ENCODE measurements at regions not wholly inside any gene's neighbourhood (a gene's known extent, or its start where the extent isn't known, plus 50 kb on each side); places are given as distances from the start of the nearest gene placed in this dataset.

- POLR2A ChIA-PET = no interaction called here
- Mint-ChIP-seq H3K27me3 (no peaks in the 10 kb centered on the region), H3K4me1 (ENCODE audit: low read depth) (no peaks in the 10 kb centered on the region), H3K4me3 (no peak overlapping the region), H3K9me3 (peaks cover 2% of the 10 kb centered on the region), H3K27ac (no peak overlapping the region), H3K36me3 (no peaks in the 10 kb centered on the region)
- DNase-seq = no peak
- intact Hi-C loops (cut with micrococcal nuclease) = no loop called here
- CTCF ChIA-PET = no interaction called here
Observed at GRCh38 chr17:71176331-71176730, 944.5 kb upstream of the SOX9 start.

GRCh38 chr17:71176928-71177443 lies 943.8 kb upstream of the SOX9 start:
- no peak overlapping the region for H3K4me3 Mint-ChIP-seq
- peaks cover 2% of the 10 kb centered on the region for H3K9me3 Mint-ChIP-seq
- H3K36me3 Mint-ChIP-seq = no peaks in the 10 kb centered on the region
- DNase-seq = no peak
- no peak overlapping the region for H3K27ac Mint-ChIP-seq
- H3K27me3 Mint-ChIP-seq = no peaks in the 10 kb centered on the region
- ChIA-PET POLR2A (no interaction called here), CTCF (no interaction called here)
- H3K4me1 Mint-ChIP-seq (ENCODE audit: low read depth) = no peaks in the 10 kb centered on the region
- intact Hi-C loops (cut with micrococcal nuclease) = no loop called here

- Mint-ChIP-seq H3K27me3 (no peaks in the 10 kb centered on the region), H3K4me1 (ENCODE audit: low read depth) (no peaks in the 10 kb centered on the region), H3K36me3 (no peaks in the 10 kb centered on the region), H3K27ac (no peak overlapping the region), H3K4me3 (no peak overlapping the region), H3K9me3 (peaks cover 3% of the 10 kb centered on the region)
- ChIA-PET POLR2A (no interaction called here), CTCF (no interaction called here)
- intact Hi-C loops (cut with micrococcal nuclease) = no loop called here
- DNase-seq = no peak
Observed at GRCh38 chr17:71180801-71181385, 939.9 kb upstream of the SOX9 start.

DNA sequence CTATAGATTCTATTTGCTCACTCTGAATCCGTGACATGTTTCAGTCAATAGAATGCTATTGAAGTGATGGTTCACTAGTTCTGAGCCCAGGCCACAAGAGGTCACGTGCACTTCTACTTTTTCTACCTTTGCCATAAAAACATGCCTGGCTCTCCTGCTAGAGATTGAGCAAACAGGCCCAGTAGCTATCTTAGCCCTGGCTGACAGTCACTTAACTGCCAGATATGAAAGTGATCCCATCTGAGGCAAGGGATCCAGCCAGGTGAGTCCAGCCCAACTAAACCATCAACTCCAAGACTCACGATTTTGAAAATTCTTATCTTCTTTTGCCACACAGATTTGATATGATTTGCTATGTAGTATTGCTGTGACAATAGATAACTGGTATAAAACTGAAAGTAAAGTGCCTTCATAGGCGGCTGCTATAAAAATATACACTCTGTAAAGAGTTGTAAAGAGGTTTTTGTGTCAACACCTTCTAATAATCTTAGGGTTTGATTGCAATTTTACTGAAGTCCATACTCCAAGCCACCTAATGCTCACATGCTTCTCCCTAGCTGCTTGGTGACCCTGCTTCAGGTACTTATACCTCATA lies 937.7 kb upstream of the SOX9 start:
- DNase-seq = no peak
- ChIA-PET CTCF (no interaction called here), POLR2A (no interaction called here)
- Mint-ChIP-seq H3K4me1 (ENCODE audit: low read depth) (no peaks in the 10 kb centered on the region), H3K4me3 (no peak overlapping the region), H3K27me3 (no peaks in the 10 kb centered on the region), H3K27ac (no peak overlapping the region), H3K9me3 (peaks cover 5% of the 10 kb centered on the region), H3K36me3 (no peaks in the 10 kb centered on the region)
- intact Hi-C loops (cut with micrococcal nuclease) = no loop called here

- no peak for DNase-seq
- peaks cover 9% of the 10 kb centered on the region for H3K9me3 Mint-ChIP-seq
- H3K36me3 Mint-ChIP-seq = no peaks in the 10 kb centered on the region
- ChIA-PET CTCF (no interaction called here), POLR2A (no interaction called here)
- no peaks in the 10 kb centered on the region for H3K4me1 Mint-ChIP-seq (ENCODE audit: low read depth)
- H3K4me3 Mint-ChIP-seq = no peak overlapping the region
- no peak overlapping the region for H3K27ac Mint-ChIP-seq
- no peaks in the 10 kb centered on the region for H3K27me3 Mint-ChIP-seq
- intact Hi-C loops (cut with micrococcal nuclease) = no loop called here
Observed at GRCh38 chr17:71184716-71185115, 936.1 kb upstream of the SOX9 start.

DNA sequence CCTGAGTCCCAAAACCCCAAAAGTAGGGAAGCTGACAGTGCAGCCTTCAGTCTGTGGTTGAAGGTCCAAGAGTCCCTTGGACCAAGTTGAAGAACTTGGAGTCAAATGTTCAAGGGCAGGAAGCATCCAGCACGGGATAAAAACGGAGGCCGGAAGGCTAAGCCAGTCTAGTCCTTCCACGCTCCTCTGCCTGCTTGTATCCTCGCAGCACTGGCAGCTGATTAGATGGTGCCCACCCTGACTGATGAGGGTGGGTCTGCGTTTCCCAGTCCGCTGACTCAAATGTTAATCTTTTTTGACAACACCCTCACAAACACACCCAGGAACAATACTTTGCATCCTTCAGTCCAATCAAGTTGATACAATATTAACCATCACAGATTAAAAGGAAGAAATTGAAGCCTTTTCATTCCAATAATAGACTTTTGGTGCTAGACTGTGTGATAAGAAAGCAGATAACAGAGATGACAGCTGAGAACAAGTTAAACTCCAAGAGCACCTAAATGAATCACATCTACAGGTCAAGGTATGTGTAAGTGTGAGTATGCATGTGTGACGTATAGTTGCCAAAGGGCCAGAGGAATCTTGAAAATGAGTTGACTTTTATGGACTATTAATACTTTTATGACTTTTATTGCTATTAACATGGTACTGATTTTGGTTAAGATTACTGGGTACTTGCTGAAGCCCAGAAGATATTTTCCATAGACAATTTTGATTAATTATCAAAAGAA lies 933.5 kb upstream of the SOX9 start:
- Mint-ChIP-seq H3K27ac (no peak overlapping the region), H3K4me3 (no peak overlapping the region), H3K9me3 (peaks cover 11% of the 10 kb centered on the region), H3K27me3 (no peaks in the 10 kb centered on the region), H3K36me3 (no peaks in the 10 kb centered on the region), H3K4me1 (ENCODE audit: low read depth) (no peaks in the 10 kb centered on the region)
- POLR2A ChIA-PET = no interaction called here
- DNase-seq = no peak
- intact Hi-C loops (cut with micrococcal nuclease) = no loop called here
- CTCF ChIA-PET = no interaction called here

GRCh38 chr17:71188811-71189492 lies 931.9 kb upstream of the SOX9 start:
- Mint-ChIP-seq H3K4me3 (no peak overlapping the region), H3K9me3 (peaks cover 11% of the 10 kb centered on the region), H3K27me3 (no peaks in the 10 kb centered on the region), H3K36me3 (no peaks in the 10 kb centered on the region), H3K27ac (no peak overlapping the region), H3K4me1 (ENCODE audit: low read depth) (no peaks in the 10 kb centered on the region)
- ChIA-PET POLR2A (no interaction called here), CTCF (no interaction called here)
- intact Hi-C loops (cut with micrococcal nuclease) = no loop called here
- no peak for DNase-seq

DNA sequence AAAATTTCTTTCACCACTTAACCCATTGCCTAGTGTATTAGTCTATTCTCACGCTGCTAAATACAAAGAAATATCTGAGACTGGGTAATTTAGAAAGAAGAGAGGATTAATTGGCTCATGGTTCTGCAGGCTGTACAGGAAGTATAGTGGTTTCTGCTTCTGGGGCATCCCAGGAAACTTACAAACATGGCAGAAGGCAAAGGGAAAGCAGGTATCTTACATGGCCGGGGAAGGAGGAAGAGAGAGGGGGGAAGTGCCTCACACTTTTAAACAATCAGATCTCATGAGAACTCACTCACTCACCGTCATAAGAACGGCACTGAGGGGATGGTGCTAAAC lies 931.4 kb upstream of the SOX9 start:
- Mint-ChIP-seq H3K27ac (no peak overlapping the region), H3K27me3 (no peaks in the 10 kb centered on the region), H3K36me3 (no peaks in the 10 kb centered on the region), H3K4me3 (no peak overlapping the region), H3K9me3 (peaks cover 13% of the 10 kb centered on the region), H3K4me1 (ENCODE audit: low read depth) (no peaks in the 10 kb centered on the region)
- CTCF ChIA-PET = no interaction called here
- DNase-seq = no peak
- intact Hi-C loops (cut with micrococcal nuclease) = no loop called here
- POLR2A ChIA-PET = no interaction called here

- Mint-ChIP-seq H3K27me3 (no peaks in the 10 kb centered on the region), H3K9me3 (peaks cover 22% of the 10 kb centered on the region), H3K27ac (no peak overlapping the region), H3K4me1 (ENCODE audit: low read depth) (no peaks in the 10 kb centered on the region), H3K36me3 (no peaks in the 10 kb centered on the region), H3K4me3 (no peak overlapping the region)
- CTCF ChIA-PET = no interaction called here
- intact Hi-C loops (cut with micrococcal nuclease) = no loop called here
- no peak for DNase-seq
- POLR2A ChIA-PET = no interaction called here
Observed at GRCh38 chr17:71192039-71192555, 928.7 kb upstream of the SOX9 start.

DNA sequence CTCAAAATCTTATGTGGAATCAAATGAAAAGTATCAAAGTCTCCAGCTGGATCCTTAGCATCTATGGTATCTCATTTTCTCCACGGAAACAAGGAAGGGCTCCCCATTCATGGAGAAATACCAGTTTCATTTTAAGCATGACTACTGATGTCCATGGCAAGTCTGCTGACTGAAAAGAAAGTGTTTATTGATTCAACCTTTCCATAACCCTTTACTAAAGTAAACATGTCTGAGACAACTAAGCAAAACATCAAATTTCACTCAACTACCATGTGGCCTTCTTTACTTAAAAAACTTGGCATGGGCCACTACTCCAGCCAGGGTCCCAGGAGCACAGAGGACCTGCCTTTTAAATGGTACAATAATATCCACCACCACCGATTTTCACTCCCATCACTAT lies 928.0 kb upstream of the SOX9 start:
- no peaks in the 10 kb centered on the region for H3K36me3 Mint-ChIP-seq
- intact Hi-C loops (cut with micrococcal nuclease) = no loop called here
- no peak for DNase-seq
- H3K9me3 Mint-ChIP-seq = peaks cover 25% of the 10 kb centered on the region
- H3K4me3 Mint-ChIP-seq = no peak overlapping the region
- H3K27me3 Mint-ChIP-seq = no peaks in the 10 kb centered on the region
- POLR2A ChIA-PET = no interaction called here
- H3K4me1 Mint-ChIP-seq (ENCODE audit: low read depth) = no peaks in the 10 kb centered on the region
- CTCF ChIA-PET = no interaction called here
- H3K27ac Mint-ChIP-seq = no peak overlapping the region

DNA sequence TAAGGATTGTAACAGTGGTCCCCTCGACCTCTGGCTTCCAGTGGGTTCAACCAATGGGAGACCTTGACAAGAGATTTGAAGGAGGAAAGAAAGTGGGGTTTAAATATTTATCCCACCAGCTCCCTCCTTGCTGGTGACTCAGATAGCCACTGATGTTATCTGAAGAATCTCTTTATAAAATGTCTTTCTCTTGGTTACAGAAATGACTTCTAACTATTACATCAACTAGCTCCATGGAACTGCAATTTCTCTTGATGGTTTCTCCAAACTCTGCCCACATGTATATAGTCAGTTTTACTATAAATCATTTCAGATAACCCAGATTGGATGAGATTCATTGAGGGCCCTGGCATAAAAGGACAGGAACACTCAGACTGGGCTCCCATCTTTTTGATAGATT lies 920.2 kb upstream of the SOX9 start:
- no peak for DNase-seq
- Mint-ChIP-seq H3K27ac (no peak overlapping the region), H3K4me1 (ENCODE audit: low read depth) (no peaks in the 10 kb centered on the region), H3K4me3 (no peak overlapping the region), H3K27me3 (no peaks in the 10 kb centered on the region), H3K36me3 (no peaks in the 10 kb centered on the region), H3K9me3 (peaks cover 14% of the 10 kb centered on the region)
- CTCF ChIA-PET = no interaction called here
- POLR2A ChIA-PET = no interaction called here
- intact Hi-C loops (cut with micrococcal nuclease) = no loop called here

- ChIA-PET CTCF (no interaction called here), POLR2A (no interaction called here)
- no peak overlapping the region for H3K4me3 Mint-ChIP-seq
Observed at GRCh38 chr17:71201639-71202038, 919.2 kb upstream of the SOX9 start.

More at GRCh38 chr17:71201639-71202038, 919.2 kb upstream of the SOX9 start:
- Mint-ChIP-seq H3K27me3 (no peaks in the 10 kb centered on the region), H3K27ac (no peak overlapping the region), H3K4me1 (ENCODE audit: low read depth) (no peaks in the 10 kb centered on the region), H3K9me3 (peaks cover 6% of the 10 kb centered on the region), H3K36me3 (no peaks in the 10 kb centered on the region)
- intact Hi-C loops (cut with micrococcal nuclease) = no loop called here
- DNase-seq = no peak
